ENCODE measurements at regions not wholly inside any gene's neighbourhood (a gene's known extent, or its start where the extent isn't known, plus 50 kb on each side); places are given as distances from the start of the nearest gene placed in this dataset.

DNA sequence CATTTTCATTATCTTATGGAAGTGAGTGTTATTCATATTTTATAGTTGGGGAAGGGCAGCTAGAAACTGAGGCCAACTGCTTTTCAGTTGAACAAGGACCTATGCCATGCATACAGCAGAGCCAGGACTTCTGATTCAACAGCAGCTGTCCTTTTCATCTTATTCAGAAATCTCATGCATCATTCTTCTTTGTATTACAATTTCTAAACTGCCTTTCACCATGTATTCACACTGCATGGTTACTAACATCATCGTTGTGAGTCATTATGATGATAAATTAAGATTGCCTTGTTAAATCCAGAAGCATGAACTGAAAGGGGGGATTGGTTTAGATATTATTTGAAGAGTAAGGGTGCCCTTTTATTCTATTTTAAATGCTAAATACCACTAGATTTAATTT, 1470.1 kb upstream of the GOT2 start:
- TF ChIP-seq CTCF (IDR thresholded peaks at IDR 0.05) (no peak), POLR2A (IDR thresholded peaks at IDR 0.05) (no peak), POLR2AphosphoS5 (IDR thresholded peaks at IDR 0.05) (no peak)

Data from prostate gland (tissue), 2 donors.